ENCODE measurements at regions not wholly inside any gene's neighbourhood (a gene's known extent, or its start where the extent isn't known, plus 50 kb on each side); places are given as distances from the start of the nearest gene placed in this dataset.
"Not testable (repeated sequence)": the region's sequence is repeated elsewhere in the genome, so short reads cannot be mapped to it uniquely, and the experiment has no call there.

GRCh38 chr4:127491571-127491970 lies 141.2 kb upstream of the INTU start:
- intact Hi-C loops (cut with DNase I): no loop called here
- H3K27ac ChIP-seq (ENCODE audit: low read depth in 2 of 2, low read length in 2 of 2): no peak overlapping the region
- H3K9me3 ChIP-seq (ENCODE audit: control insufficient read depth in 2 of 3, insufficient read depth in 1 of 3, low read length in 3 of 3): peaks cover 0 to 4% (median 0%) of the 10 kb centered on the region in 3 donors
- H3K36me3 ChIP-seq (ENCODE audit: control insufficient read depth in 2 of 3, insufficient read depth in 3 of 3, low read length in 3 of 3): no peaks in the 10 kb centered on the region
- no peak overlapping the region for H3K4me3 ChIP-seq (ENCODE audit: low read length in 3 of 3)
- FAIRE-seq (no peak), DNase-seq (no peak)
- no peak overlapping the region for H3K9ac ChIP-seq (ENCODE audit: low read length in 3 of 3)
- no peak for TF ChIP-seq CTCF (IDR thresholded peaks at IDR 0.05; ENCODE audit: borderline replicate concordance, extremely low read depth, insufficient read depth)
- H3K4me1 ChIP-seq (ENCODE audit: control insufficient read depth in 2 of 3, insufficient read depth in 2 of 3, low read depth in 1 of 3, low read length in 3 of 3): no peaks in the 10 kb centered on the region
- H3K27me3 ChIP-seq (ENCODE audit: control insufficient read depth, insufficient read depth, low read length): no peaks in the 10 kb centered on the region

- H3K4me3 ChIP-seq (ENCODE audit: low read length in 3 of 3); H3K9ac ChIP-seq (ENCODE audit: low read length in 3 of 3); H3K4me1 ChIP-seq (ENCODE audit: control insufficient read depth in 2 of 3, insufficient read depth in 2 of 3, low read depth in 1 of 3, low read length in 3 of 3); intact Hi-C loops (cut with DNase I); DNase-seq; H3K36me3 ChIP-seq (ENCODE audit: control insufficient read depth in 2 of 3, insufficient read depth in 3 of 3, low read length in 3 of 3); H3K27ac ChIP-seq (ENCODE audit: low read depth in 2 of 2, low read length in 2 of 2); H3K9me3 ChIP-seq (ENCODE audit: control insufficient read depth in 2 of 3, insufficient read depth in 1 of 3, low read length in 3 of 3); H3K27me3 ChIP-seq (ENCODE audit: control insufficient read depth, insufficient read depth, low read length); FAIRE-seq: not testable (repeated sequence)
Observed at GRCh38 chr4:127496875-127497274, 135.9 kb upstream of the INTU start.

- Histone ChIP-seq H3K4me3 (ENCODE audit: low read length in 3 of 3) (no peak overlapping the region), H3K27ac (ENCODE audit: low read depth in 2 of 2, low read length in 2 of 2) (no peak overlapping the region), H3K9ac (ENCODE audit: low read length in 3 of 3) (no peak overlapping the region), H3K27me3 (ENCODE audit: control insufficient read depth, insufficient read depth, low read length) (no peaks in the 10 kb centered on the region), H3K9me3 (ENCODE audit: control insufficient read depth in 2 of 3, insufficient read depth in 1 of 3, low read length in 3 of 3) (no peaks in the 10 kb centered on the region), H3K4me1 (ENCODE audit: control insufficient read depth in 2 of 3, insufficient read depth in 2 of 3, low read depth in 1 of 3, low read length in 3 of 3) (no peaks in the 10 kb centered on the region), H3K36me3 (ENCODE audit: control insufficient read depth in 2 of 3, insufficient read depth in 3 of 3, low read length in 3 of 3) (no peaks in the 10 kb centered on the region)
- TF ChIP-seq CTCF (IDR thresholded peaks at IDR 0.05; ENCODE audit: borderline replicate concordance, extremely low read depth, insufficient read depth): no peak
- no peak for DNase-seq
- intact Hi-C loops (cut with DNase I): no loop called here
- no peak for FAIRE-seq
Observed at GRCh38 chr4:127498366-127498765, 134.4 kb upstream of the INTU start.

- no peak for FAIRE-seq
Observed at GRCh38 chr4:127500242-127500641, 132.5 kb upstream of the INTU start.

More at GRCh38 chr4:127500242-127500641, 132.5 kb upstream of the INTU start:
- Histone ChIP-seq H3K9ac (ENCODE audit: low read length in 3 of 3) (no peak overlapping the region), H3K36me3 (ENCODE audit: control insufficient read depth in 2 of 3, insufficient read depth in 3 of 3, low read length in 3 of 3) (no peaks in the 10 kb centered on the region), H3K4me1 (ENCODE audit: control insufficient read depth in 2 of 3, insufficient read depth in 2 of 3, low read depth in 1 of 3, low read length in 3 of 3) (peaks cover 0 to 3% (median 0%) of the 10 kb centered on the region in 3 donors), H3K4me3 (ENCODE audit: low read length in 3 of 3) (no peak overlapping the region), H3K9me3 (ENCODE audit: control insufficient read depth in 2 of 3, insufficient read depth in 1 of 3, low read length in 3 of 3) (no peaks in the 10 kb centered on the region), H3K27me3 (ENCODE audit: control insufficient read depth, insufficient read depth, low read length) (no peaks in the 10 kb centered on the region), H3K27ac (ENCODE audit: low read depth in 2 of 2, low read length in 2 of 2) (no peak overlapping the region)
- DNase-seq: no peak
- no peak for TF ChIP-seq CTCF (IDR thresholded peaks at IDR 0.05; ENCODE audit: borderline replicate concordance, extremely low read depth, insufficient read depth)
- intact Hi-C loops (cut with DNase I): no loop called here

Data from kidney (tissue), 13 donors.